Gastroesophageal sphincter (tissue), 3 donors: ENCODE measurements at regions not wholly inside any gene's neighbourhood (a gene's known extent, or its start where the extent isn't known, plus 50 kb on each side); places are given as distances from the start of the nearest gene placed in this dataset.

Source experiments
- CTCF ChIP-seq, 4 experiments: fragments of 200-600 bp in 2 of 4; fragments of 450-650 bp in 2 of 4; sonication (generic) in 1 of 4; IDR thresholded peaks; one replicate each; pipeline ENCODE4 v1.5.1; 2017 to 2019; ENCODE audit warnings: antibody characterized with exemption in 4 of 4, mild to moderate bottlenecking in 2 of 4, moderate library complexity in 2 of 4
- POLR2AphosphoS5 ChIP-seq: sonication (generic); formaldehyde crosslinking; IDR thresholded peaks from one replicate; pipeline ENCODE4 v1.6.1; 2017; ENCODE audit warnings: antibody characterized with exemption

DNA sequence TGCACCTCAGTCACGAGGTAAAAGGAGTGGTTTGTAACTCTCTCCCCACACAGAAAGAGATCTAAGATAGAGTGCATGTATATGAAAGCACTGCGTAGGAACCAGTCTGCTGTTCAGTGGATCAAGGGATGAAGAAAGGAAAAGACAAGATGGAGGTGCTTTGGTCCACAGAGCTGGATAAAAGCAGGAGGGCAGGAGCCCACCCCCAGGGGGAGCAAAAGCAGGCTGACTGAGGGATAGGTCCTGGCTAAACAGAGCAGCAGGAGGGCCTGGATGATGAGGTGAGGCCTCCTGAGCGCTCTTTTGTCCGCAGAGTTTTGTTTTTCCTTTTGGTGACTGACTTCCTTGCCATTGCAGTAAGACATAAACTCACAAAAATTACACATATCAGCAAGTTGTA lies 293.5 kb upstream of the C9orf72 start:
- TF ChIP-seq CTCF (IDR thresholded peaks at IDR 0.05) = no peak
- no peak for TF ChIP-seq POLR2AphosphoS5
